ENCODE measurements at regions not wholly inside any gene's neighbourhood (a gene's known extent, or its start where the extent isn't known, plus 50 kb on each side); places are given as distances from the start of the nearest gene placed in this dataset.

DNA sequence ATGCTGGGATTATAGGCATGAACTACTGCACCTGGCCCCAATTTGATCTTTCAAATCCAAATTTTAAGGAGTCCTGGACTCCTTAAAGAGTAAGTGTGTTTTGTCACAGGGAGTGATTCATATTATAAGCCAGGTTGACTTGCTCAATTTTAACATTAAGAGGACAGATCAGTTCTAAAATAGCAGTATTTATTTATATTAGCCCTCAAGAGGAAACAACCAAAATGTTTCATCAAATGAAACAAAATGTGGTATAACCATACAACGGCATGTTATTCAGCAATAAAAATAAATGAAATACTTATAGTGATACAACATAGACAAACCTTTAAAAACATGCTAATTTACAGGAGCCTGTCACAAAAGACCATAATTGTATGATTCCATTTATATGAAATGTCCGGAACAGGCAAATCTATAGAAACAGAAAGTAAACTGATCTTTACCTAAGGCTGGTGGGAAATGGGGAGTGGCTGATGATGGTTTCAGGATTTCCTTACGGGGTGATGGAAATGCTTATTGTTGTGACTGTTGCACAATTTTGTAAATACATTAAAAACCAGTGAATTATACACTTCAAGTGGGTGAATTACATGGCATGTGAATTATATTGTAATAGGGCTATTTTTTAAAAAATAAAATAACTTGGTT, 637.4 kb downstream of the MMUT start:
- Mint-ChIP-seq H3K4me3 (ENCODE audit: unreplicated experiment) (peak overlapping the region; percentile 60), H3K27ac (ENCODE audit: unreplicated experiment) (peak overlapping the region; percentile 97), H3K27me3 (ENCODE audit: unreplicated experiment) (no peaks in the 10 kb centered on the region), H3K9me3 (ENCODE audit: unreplicated experiment) (peaks cover 4% of the 10 kb centered on the region), H3K36me3 (ENCODE audit: unreplicated experiment) (peaks cover 2% of the 10 kb centered on the region), H3K4me1 (ENCODE audit: unreplicated experiment) (peaks cover 36% of the 10 kb centered on the region)
- TF ChIP-seq, protein P1, sequence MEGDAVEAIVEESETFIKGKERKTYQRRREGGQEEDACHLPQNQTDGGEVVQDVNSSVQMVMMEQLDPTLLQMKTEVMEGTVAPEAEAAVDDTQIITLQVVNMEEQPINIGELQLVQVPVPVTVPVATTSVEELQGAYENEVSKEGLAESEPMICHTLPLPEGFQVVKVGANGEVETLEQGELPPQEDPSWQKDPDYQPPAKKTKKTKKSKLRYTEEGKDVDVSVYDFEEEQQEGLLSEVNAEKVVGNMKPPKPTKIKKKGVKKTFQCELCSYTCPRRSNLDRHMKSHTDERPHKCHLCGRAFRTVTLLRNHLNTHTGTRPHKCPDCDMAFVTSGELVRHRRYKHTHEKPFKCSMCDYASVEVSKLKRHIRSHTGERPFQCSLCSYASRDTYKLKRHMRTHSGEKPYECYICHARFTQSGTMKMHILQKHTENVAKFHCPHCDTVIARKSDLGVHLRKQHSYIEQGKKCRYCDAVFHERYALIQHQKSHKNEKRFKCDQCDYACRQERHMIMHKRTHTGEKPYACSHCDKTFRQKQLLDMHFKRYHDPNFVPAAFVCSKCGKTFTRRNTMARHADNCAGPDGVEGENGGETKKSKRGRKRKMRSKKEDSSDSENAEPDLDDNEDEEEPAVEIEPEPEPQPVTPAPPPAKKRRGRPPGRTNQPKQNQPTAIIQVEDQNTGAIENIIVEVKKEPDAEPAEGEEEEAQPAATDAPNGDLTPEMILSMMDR (IDR thresholded peaks at IDR 0.05): no peak
- no peak for DNase-seq (ENCODE audit: extremely low spot score, unreplicated experiment)

DNA sequence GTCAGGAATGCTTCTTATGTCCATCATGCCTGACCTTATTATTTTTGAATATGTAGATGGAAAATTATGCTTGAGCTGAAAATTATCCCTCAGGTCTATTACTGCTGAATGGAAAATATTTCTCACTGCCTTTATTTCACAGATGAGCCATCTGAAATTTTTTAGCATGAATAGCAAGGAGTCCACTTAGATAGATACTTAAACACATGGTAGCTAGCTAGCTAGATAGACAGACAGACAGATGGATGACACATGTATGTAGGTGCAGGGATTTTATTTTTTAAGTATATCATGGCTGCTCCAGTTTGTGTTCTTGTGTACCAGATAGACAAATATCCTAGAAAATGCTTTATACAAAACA, 645.0 kb downstream of the MMUT start:
- Mint-ChIP-seq H3K4me1 (ENCODE audit: unreplicated experiment) (peaks cover 20% of the 10 kb centered on the region), H3K27me3 (ENCODE audit: unreplicated experiment) (no peaks in the 10 kb centered on the region), H3K36me3 (ENCODE audit: unreplicated experiment) (peaks cover 2% of the 10 kb centered on the region), H3K27ac (ENCODE audit: unreplicated experiment) (peak overlapping the region; percentile 70), H3K9me3 (ENCODE audit: unreplicated experiment) (peaks cover 12% of the 10 kb centered on the region), H3K4me3 (ENCODE audit: unreplicated experiment) (no peak overlapping the region)
- no peak for DNase-seq (ENCODE audit: extremely low spot score, unreplicated experiment)
- TF ChIP-seq, protein P1 (IDR thresholded peaks at IDR 0.05): no peak

DNA sequence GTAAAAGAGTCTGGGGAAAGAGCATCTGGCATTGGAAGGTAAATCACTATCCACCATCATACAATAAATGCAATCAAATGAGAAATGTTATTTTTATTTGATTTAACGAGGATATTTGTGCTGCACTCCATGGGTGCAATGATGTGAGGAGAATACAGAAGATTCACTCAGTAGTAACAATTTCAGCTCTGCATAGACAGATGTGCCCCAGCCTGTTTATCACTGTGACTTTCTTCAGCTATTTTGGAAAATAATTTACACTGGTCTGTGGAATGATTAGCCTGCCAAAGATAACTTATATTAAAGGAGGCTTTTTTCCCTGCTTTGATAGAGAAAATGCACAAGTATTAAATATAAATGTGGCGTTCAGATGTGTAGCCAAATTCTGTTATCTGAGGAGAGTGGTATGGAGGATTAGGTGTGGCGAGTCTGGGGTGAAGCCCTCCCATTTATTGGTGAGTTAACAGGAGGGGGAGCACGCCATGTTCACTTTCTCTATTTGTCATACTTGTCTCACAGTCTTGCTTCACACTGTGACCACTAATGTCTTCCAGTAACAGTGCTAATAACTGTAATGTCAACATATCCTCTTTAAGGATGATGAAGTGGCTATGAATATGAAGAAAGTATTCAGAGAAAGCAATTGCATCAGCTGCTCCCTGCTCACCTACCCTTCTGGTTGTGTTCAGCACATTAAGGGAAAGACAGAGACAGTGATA, 645.6 kb downstream of the MMUT start:
- TF ChIP-seq, protein P1 (IDR thresholded peaks at IDR 0.05): no peak
- H3K36me3 Mint-ChIP-seq (ENCODE audit: unreplicated experiment): peaks cover 2% of the 10 kb centered on the region
- peaks cover 20% of the 10 kb centered on the region for H3K4me1 Mint-ChIP-seq (ENCODE audit: unreplicated experiment)
- no peaks in the 10 kb centered on the region for H3K27me3 Mint-ChIP-seq (ENCODE audit: unreplicated experiment)
- peaks cover 12% of the 10 kb centered on the region for H3K9me3 Mint-ChIP-seq (ENCODE audit: unreplicated experiment)
- H3K4me3 Mint-ChIP-seq (ENCODE audit: unreplicated experiment): no peak overlapping the region
- peak overlapping the region; percentile 70 for H3K27ac Mint-ChIP-seq (ENCODE audit: unreplicated experiment)
- DNase-seq (ENCODE audit: extremely low spot score, unreplicated experiment): no peak

DNA sequence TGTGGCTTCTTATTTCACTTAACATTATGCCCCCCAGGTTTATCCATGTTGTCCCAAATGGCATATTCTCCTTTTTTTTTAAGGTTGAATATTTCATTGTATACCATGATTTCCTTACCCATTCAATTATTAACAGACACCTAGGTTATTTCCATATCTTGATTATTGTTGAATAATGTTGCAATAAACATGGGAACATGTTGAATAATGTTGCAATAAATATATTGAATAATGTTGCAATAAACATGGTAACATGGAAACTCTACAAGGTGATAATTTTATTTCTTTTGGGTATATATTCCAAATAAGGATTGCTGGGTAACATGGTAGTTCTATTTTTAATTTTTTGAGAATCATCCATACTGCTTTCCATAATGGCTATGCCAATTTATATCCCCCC, 648.1 kb downstream of the MMUT start:
- H3K27ac Mint-ChIP-seq (ENCODE audit: unreplicated experiment): no peak overlapping the region
- H3K36me3 Mint-ChIP-seq (ENCODE audit: unreplicated experiment): no peaks in the 10 kb centered on the region
- H3K4me3 Mint-ChIP-seq (ENCODE audit: unreplicated experiment): no peak overlapping the region
- TF ChIP-seq, protein P1 (IDR thresholded peaks at IDR 0.05): no peak
- no peaks in the 10 kb centered on the region for H3K27me3 Mint-ChIP-seq (ENCODE audit: unreplicated experiment)
- DNase-seq (ENCODE audit: extremely low spot score, unreplicated experiment): no peak
- peaks cover 8% of the 10 kb centered on the region for H3K9me3 Mint-ChIP-seq (ENCODE audit: unreplicated experiment)
- H3K4me1 Mint-ChIP-seq (ENCODE audit: unreplicated experiment): peaks cover 25% of the 10 kb centered on the region

DNA sequence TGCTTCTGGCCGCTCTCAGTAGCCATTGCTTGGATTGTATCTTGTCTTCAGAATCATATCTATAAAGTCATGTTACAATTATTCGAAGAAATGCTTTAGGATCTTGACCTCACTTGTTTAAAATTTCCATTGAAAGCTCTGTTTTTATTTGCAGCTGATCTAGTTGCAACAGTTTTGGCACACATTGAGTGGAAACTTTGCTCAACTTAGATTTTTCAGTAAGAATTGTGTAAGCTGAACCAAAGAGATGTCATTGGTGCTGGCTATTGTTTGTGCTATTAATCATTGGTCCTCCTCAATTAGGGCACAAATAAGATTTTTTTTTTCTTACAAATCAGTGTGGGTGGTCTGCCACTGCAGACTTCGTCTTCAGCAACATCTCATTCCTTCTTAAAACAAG, 649.2 kb downstream of the MMUT start:
- DNase-seq (ENCODE audit: extremely low spot score, unreplicated experiment): no peak

More for the DNA sequence above, 649.2 kb downstream of the MMUT start:
- Mint-ChIP-seq H3K4me1 (ENCODE audit: unreplicated experiment) (peaks cover 32% of the 10 kb centered on the region), H3K27ac (ENCODE audit: unreplicated experiment) (no peak overlapping the region), H3K9me3 (ENCODE audit: unreplicated experiment) (peaks cover 8% of the 10 kb centered on the region), H3K4me3 (ENCODE audit: unreplicated experiment) (no peak overlapping the region), H3K27me3 (ENCODE audit: unreplicated experiment) (no peaks in the 10 kb centered on the region), H3K36me3 (ENCODE audit: unreplicated experiment) (no peaks in the 10 kb centered on the region)
- TF ChIP-seq, protein P1 (IDR thresholded peaks at IDR 0.05): no peak
